GM12865 (cell line): ENCODE measurements at regions not wholly inside any gene's neighbourhood (a gene's known extent, or its start where the extent isn't known, plus 50 kb on each side); places are given as distances from the start of the nearest gene placed in this dataset.

Experiments
- DNase-seq: peaks from one replicate; pipeline ENCODE4 v3.0.0; 2010; ENCODE audit warnings: low read depth
- H3K4me3 ChIP-seq: 2 replicates; pipeline ENCODE4 v1.5.1; 2011; ENCODE audit warnings: mild to moderate bottlenecking, low read depth, low read length, control low read depth
- TF ChIP-seq, protein P1 (sequence below): IDR thresholded peaks from 2 replicates; pipeline ENCODE4 v1.5.1; 2011; ENCODE audit warnings: low read length, control low read depth, low read depth, inconsistent platforms; ENCODE audit not compliant: insufficient read depth; ENCODE audit errors: missing control alignments

DNA sequence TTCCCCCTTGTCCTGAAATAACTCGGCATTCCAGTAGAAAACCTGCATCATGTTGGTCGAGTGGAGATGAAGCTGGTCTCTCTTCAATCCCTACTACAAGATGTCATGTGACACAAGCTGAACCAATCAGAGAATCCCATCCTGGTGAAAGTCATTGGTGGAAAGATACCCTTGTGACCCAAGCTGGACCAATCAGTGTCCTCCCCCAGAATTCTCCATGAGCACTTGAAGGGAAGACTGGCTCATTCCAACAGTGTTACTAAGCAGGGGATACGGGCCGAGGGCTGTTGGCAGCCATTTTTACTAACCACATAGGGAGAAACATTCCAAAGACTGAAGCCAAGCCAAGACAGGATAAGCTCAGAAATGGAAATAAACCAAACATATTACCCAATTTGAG lies 298.3 kb downstream of the ICOS start:
- no peak for DNase-seq
- TF ChIP-seq, protein P1, sequence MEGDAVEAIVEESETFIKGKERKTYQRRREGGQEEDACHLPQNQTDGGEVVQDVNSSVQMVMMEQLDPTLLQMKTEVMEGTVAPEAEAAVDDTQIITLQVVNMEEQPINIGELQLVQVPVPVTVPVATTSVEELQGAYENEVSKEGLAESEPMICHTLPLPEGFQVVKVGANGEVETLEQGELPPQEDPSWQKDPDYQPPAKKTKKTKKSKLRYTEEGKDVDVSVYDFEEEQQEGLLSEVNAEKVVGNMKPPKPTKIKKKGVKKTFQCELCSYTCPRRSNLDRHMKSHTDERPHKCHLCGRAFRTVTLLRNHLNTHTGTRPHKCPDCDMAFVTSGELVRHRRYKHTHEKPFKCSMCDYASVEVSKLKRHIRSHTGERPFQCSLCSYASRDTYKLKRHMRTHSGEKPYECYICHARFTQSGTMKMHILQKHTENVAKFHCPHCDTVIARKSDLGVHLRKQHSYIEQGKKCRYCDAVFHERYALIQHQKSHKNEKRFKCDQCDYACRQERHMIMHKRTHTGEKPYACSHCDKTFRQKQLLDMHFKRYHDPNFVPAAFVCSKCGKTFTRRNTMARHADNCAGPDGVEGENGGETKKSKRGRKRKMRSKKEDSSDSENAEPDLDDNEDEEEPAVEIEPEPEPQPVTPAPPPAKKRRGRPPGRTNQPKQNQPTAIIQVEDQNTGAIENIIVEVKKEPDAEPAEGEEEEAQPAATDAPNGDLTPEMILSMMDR, result no peak
- no peak overlapping the region for H3K4me3 ChIP-seq

- H3K4me3 ChIP-seq, result no peak overlapping the region
- TF ChIP-seq, protein P1, result no peak
- DNase-seq, result no peak
Observed at GRCh38 chr2:204237416-204237815, 300.9 kb downstream of the ICOS start.

DNA sequence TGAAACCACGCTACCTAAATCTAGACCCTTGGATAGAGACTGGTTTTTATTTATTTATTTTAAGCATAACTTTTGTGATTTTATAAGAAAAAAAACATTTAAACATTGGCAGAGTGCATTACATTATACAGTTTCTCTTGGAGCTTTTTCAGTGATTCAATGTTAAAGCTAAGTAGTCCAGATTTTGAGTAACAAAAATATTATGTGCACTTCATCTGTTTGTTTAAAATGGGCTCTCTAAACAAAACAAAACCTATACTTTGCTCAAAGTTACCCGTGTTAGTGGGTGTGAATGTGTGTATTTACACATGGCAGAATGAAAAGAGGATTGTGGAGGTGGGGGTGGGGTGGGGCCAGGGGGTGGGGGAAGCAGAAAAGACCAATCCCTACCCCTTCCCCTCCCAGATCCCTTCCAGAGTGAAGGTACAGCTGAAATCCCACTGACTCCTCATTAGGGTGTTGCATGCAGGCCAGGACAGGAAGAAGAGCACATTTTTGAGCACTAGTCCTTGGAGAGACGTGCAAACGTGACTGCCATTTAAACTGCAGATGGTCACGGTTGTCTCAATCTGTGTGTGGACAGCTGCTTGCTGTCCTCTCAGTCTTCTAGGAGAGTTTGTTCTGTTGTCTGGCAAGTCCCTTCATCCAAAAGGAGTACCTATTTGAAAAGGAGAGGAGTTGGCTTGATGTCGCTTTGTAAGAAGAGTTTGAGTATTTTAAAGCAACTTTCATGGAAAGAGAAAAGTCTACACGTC lies 303.0 kb downstream of the ICOS start:
- TF ChIP-seq, protein P1, result no peak
- DNase-seq, result no peak

GRCh38 chr2:204240961-204241360 lies 304.3 kb upstream of the PARD3B start:
- DNase-seq, result no peak

More for the DNA sequence above, 303.0 kb downstream of the ICOS start:
- H3K4me3 ChIP-seq, result no peak overlapping the region

DNA sequence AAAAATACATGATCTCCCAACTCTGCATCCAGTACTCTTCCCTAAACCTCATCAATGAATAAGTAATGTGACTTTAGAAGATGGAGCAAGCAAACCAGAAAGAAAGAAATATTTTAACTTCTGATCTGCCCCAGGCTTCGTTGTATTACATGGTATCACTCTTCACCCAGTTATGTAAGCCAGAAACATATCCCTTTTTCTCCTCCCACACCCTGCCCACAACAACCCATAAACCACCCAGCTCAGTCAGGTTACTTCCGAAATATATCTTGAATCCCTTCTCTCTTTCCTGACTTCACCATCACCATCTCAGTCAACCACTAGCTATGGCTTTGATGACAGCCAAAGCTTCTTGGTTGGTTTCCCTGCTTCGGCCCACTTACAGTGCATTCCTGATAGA lies 295.8 kb upstream of the PARD3B start:
- no peak for DNase-seq
- TF ChIP-seq, protein P1, result no peak
- H3K4me3 ChIP-seq, result no peak overlapping the region

More at GRCh38 chr2:204240961-204241360, 304.3 kb upstream of the PARD3B start:
- TF ChIP-seq, protein P1, result no peak
- H3K4me3 ChIP-seq, result no peak overlapping the region

DNA sequence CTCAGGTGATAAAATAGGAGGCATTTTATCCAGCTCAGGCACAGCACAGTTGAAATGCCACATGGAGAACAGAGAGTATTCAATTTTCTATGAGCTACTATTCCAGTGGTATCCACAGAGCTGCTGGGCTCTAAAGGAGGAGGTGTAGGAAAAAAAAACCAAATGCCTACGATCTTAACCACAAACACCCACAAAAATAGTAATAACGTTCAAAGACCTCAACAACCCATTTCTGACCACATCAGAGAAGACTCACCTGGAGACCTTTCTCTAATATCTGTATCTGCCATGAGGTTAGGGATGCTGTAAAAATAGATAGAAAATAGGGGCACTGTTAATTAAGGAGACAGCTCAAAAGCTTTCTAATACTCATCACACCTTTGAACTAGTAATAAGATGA lies 294.6 kb upstream of the PARD3B start:
- DNase-seq, result no peak

More for the DNA sequence above, 294.6 kb upstream of the PARD3B start:
- TF ChIP-seq, protein P1, result no peak
- H3K4me3 ChIP-seq, result no peak overlapping the region
